MCF 10A (cell line): ENCODE measurements at regions not wholly inside any gene's neighbourhood (a gene's known extent, or its start where the extent isn't known, plus 50 kb on each side); places are given as distances from the start of the nearest gene placed in this dataset.

Source experiments
- BruUV-seq: library from RNA; stranded (reverse); fragments of 400-500 nt; replicated peaks from 2 replicates; lab custom pipeline; 2021; lab: Mats Ljungman, UMichigan
- CTCF ChIA-PET: fragments of 300-600 bp; sonication (Branson Sonifier 250); formaldehyde crosslinking; extraction: SDS; loops from one replicate; lab custom pipeline; 2021; ENCODE audit warnings: antibody characterized with exemption, inconsistent platforms; lab: Yijun Ruan, JAX
- POLR2A ChIA-PET: fragments of 300-600, 350-650 bp; sonication (Branson Sonifier 250); formaldehyde crosslinking; extraction: SDS; loops from one replicate; lab custom pipeline; 2020; ENCODE audit warnings: antibody characterized with exemption, inconsistent platforms; lab: Yijun Ruan, JAX
- DNase-seq: peaks from one replicate; pipeline ENCODE4 v3.0.0-alpha.2; 2018; ENCODE audit not compliant: unreplicated experiment
- H3K27ac Mint-ChIP-seq: one replicate; pipeline ENCODE4 v1.8.0; 2022; ENCODE audit warnings: mild to moderate bottlenecking, low read depth, mixed read lengths; ENCODE audit not compliant: unreplicated experiment
- H3K27me3 Mint-ChIP-seq: one replicate; pipeline ENCODE4 v1.8.0; 2022; ENCODE audit warnings: mixed read lengths; ENCODE audit not compliant: insufficient read depth, unreplicated experiment
- H3K36me3 Mint-ChIP-seq: one replicate; pipeline ENCODE4 v1.8.0; 2022; ENCODE audit warnings: mild to moderate bottlenecking, moderate library complexity, mixed read lengths; ENCODE audit not compliant: insufficient read depth, unreplicated experiment
- H3K4me1 Mint-ChIP-seq: one replicate; pipeline ENCODE4 v1.8.0; 2022; ENCODE audit warnings: mixed read lengths; ENCODE audit not compliant: insufficient read depth, unreplicated experiment
- H3K4me3 Mint-ChIP-seq: one replicate; pipeline ENCODE4 v1.8.0; 2022; ENCODE audit warnings: mild to moderate bottlenecking, moderate library complexity, mixed read lengths; ENCODE audit not compliant: unreplicated experiment
- H3K9me3 Mint-ChIP-seq: one replicate; pipeline ENCODE4 v1.8.0; 2022; ENCODE audit warnings: mixed read lengths; ENCODE audit not compliant: unreplicated experiment
- CTCF ChIP-seq: fragments of 200-600 bp; IDR thresholded peaks from one replicate; pipeline ENCODE4 v1.8.0; 2022; ENCODE audit warnings: antibody characterized with exemption, mild to moderate bottlenecking; ENCODE audit not compliant: unreplicated experiment
- intact Hi-C: fragments of 100-400 bp; cut with micrococcal nuclease; formaldehyde crosslinking; loops from 2 replicates; pipeline ENCODE4 v1.14.1; 2022

GRCh38 chr2:217154923-217155322 lies 295.1 kb upstream of the TNP1 start:
- no peak for DNase-seq
- no peaks in the 10 kb centered on the region for H3K4me1 Mint-ChIP-seq
- no peak for TF ChIP-seq CTCF
- H3K4me3 Mint-ChIP-seq = no peak overlapping the region
- intact Hi-C loops = no loop called here
- BruUV-seq = no TSS peak
- ChIA-PET POLR2A (no interaction called here), CTCF (interaction anchor here (0.5 to 4.0 kb wide), 8 partner anchors 10 to 459 kb away, joined by 3 to 19 read pairs (median 4); no protein-coding TSS in a partner anchor)
- H3K27ac Mint-ChIP-seq = no peak overlapping the region
- no peaks in the 10 kb centered on the region for H3K36me3 Mint-ChIP-seq
- H3K9me3 Mint-ChIP-seq = no peaks in the 10 kb centered on the region
- H3K27me3 Mint-ChIP-seq = peaks cover 18% of the 10 kb centered on the region

GRCh38 chr2:217153510-217153909 lies 293.6 kb upstream of the TNP1 start:
- CTCF ChIA-PET = interaction anchor here (1.2 kb wide), 1 partner anchor 11 kb away, joined by 8 read pairs; no protein-coding TSS in a partner anchor
- H3K27ac Mint-ChIP-seq = no peak overlapping the region
- H3K27me3 Mint-ChIP-seq = peaks cover 18% of the 10 kb centered on the region
- no peak overlapping the region for H3K4me3 Mint-ChIP-seq
- BruUV-seq = no TSS peak
- no peaks in the 10 kb centered on the region for H3K36me3 Mint-ChIP-seq
- H3K4me1 Mint-ChIP-seq = no peaks in the 10 kb centered on the region
- intact Hi-C loops = no loop called here
- no peak for DNase-seq
- POLR2A ChIA-PET = no interaction called here
- no peak for TF ChIP-seq CTCF
- H3K9me3 Mint-ChIP-seq = no peaks in the 10 kb centered on the region

- Mint-ChIP-seq H3K4me1 (no peaks in the 10 kb centered on the region), H3K27me3 (peaks cover 18% of the 10 kb centered on the region), H3K9me3 (no peaks in the 10 kb centered on the region), H3K27ac (no peak overlapping the region), H3K36me3 (no peaks in the 10 kb centered on the region), H3K4me3 (no peak overlapping the region)
- no peak for DNase-seq
- intact Hi-C loops = no loop called here
- CTCF ChIA-PET = interaction anchor here (1.2 kb wide), 1 partner anchor 10 kb away, joined by 8 read pairs; no protein-coding TSS in a partner anchor
- TF ChIP-seq CTCF = no peak
- BruUV-seq = no TSS peak
- POLR2A ChIA-PET = no interaction called here
These were observed 293.0 kb upstream of the TNP1 start for GRCh38 chr2:217152831-217153230.

- BruUV-seq = no TSS peak
- no peaks in the 10 kb centered on the region for H3K4me1 Mint-ChIP-seq
- no peak for TF ChIP-seq CTCF
- H3K27me3 Mint-ChIP-seq = peaks cover 25% of the 10 kb centered on the region
- H3K9me3 Mint-ChIP-seq = no peaks in the 10 kb centered on the region
- ChIA-PET POLR2A (no interaction called here), CTCF (interaction anchor here (0.6 kb wide), 1 partner anchor 210 kb away, joined by 3 read pairs; no protein-coding TSS in a partner anchor)
- no peak for DNase-seq
- no peaks in the 10 kb centered on the region for H3K36me3 Mint-ChIP-seq
- H3K27ac Mint-ChIP-seq = no peak overlapping the region
- intact Hi-C loops = no loop called here
- no peak overlapping the region for H3K4me3 Mint-ChIP-seq
These were observed 291.8 kb upstream of the TNP1 start for GRCh38 chr2:217151509-217152206.
